Vagina (tissue), 2 donors: ENCODE measurements at regions not wholly inside any gene's neighbourhood (a gene's known extent, or its start where the extent isn't known, plus 50 kb on each side); places are given as distances from the start of the nearest gene placed in this dataset.

Experiments used
- POLR2A ChIP-seq, 2 donors: fragments of 450-650 bp; IDR thresholded peaks; one replicate each; pipeline ENCODE4 v1.6.1; 2017; ENCODE audit warnings: antibody characterized with exemption in 2 of 2, mild to moderate bottlenecking in 2 of 2, moderate library complexity in 2 of 2
- TF ChIP-seq, protein P1 (sequence below), 3 experiments: fragments of 450-650 bp in 2 of 3; fragments of 200-600 bp in 1 of 3; sonication (generic) in 1 of 3; IDR thresholded peaks; one replicate each; pipeline ENCODE4 v1.5.1; 2017 to 2019; ENCODE audit warnings: antibody characterized with exemption in 3 of 3, mild to moderate bottlenecking in 2 of 3, moderate library complexity in 2 of 3

DNA sequence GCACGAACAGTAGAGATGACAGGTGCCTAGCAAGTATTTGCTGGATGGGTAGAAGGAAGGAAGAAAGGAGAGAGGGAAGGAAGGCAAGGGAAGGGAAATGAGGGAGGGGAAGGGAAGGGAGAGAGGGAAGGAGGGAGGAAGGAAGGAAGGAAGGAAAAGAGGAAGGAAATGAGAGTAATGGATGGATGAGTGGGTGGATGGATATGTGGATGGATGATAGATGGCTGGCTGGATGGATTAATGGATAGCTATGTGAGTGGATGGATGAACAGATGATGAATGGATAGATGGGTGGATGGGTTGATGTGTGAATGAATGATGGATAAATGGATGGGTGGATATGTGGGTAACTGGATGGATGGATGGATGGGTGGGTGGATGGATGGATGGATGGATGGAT, 125.9 kb upstream of the FGF3 start:
- TF ChIP-seq, protein P1, sequence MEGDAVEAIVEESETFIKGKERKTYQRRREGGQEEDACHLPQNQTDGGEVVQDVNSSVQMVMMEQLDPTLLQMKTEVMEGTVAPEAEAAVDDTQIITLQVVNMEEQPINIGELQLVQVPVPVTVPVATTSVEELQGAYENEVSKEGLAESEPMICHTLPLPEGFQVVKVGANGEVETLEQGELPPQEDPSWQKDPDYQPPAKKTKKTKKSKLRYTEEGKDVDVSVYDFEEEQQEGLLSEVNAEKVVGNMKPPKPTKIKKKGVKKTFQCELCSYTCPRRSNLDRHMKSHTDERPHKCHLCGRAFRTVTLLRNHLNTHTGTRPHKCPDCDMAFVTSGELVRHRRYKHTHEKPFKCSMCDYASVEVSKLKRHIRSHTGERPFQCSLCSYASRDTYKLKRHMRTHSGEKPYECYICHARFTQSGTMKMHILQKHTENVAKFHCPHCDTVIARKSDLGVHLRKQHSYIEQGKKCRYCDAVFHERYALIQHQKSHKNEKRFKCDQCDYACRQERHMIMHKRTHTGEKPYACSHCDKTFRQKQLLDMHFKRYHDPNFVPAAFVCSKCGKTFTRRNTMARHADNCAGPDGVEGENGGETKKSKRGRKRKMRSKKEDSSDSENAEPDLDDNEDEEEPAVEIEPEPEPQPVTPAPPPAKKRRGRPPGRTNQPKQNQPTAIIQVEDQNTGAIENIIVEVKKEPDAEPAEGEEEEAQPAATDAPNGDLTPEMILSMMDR (IDR thresholded peaks at IDR 0.05), result no peak
- TF ChIP-seq POLR2A (IDR thresholded peaks at IDR 0.05), result no peak
